PC-3 (cell line): ENCODE measurements at regions not wholly inside any gene's neighbourhood (a gene's known extent, or its start where the extent isn't known, plus 50 kb on each side); places are given as distances from the start of the nearest gene placed in this dataset.

Source experiments
- ATAC-seq: fragments of 200-7000 bp; cut with Tn5 transposase; 2 replicates; pipeline ENCODE4 v1.9.1; 2020; ENCODE audit warnings: mild to moderate bottlenecking, moderate library complexity
- BruUV-seq: library from RNA; stranded (reverse); fragments of 400-500 nt; replicated peaks from 2 replicates; lab custom pipeline; 2021; lab: Mats Ljungman, UMichigan
- CTCF ChIA-PET: fragments of 300-600 bp; sonication (Branson Sonifier 250); formaldehyde crosslinking; loops from one replicate; lab custom pipeline; 2022; ENCODE audit warnings: antibody characterized with exemption; lab: Charles Lee
- POLR2A ChIA-PET: fragments of 300-600 bp; sonication (Branson Sonifier 250); formaldehyde crosslinking; loops from one replicate; lab custom pipeline; 2022; ENCODE audit warnings: antibody characterized with exemption; ENCODE audit not compliant: unreplicated experiment; lab: Charles Lee
- DNase-seq: peaks from one replicate; pipeline ENCODE4 v3.0.0-alpha.2; 2015
- H2AFZ ChIP-seq: fragments of 300-600 bp; sonication (generic); 2 replicates; pipeline ENCODE4 v1.6.0; 2016; ENCODE audit warnings: antibody characterized with exemption, low read length
- H3F3A ChIP-seq: fragments of 300-600 bp; sonication (generic); one replicate; pipeline ENCODE4 v1.6.0; 2017; ENCODE audit warnings: antibody characterized with exemption, low read length, control low read depth, mild to moderate bottlenecking; ENCODE audit not compliant: unreplicated experiment
- H3K27ac ChIP-seq: fragments of 300-600 bp; sonication (generic); 2 replicates; pipeline ENCODE4 v1.5.1; 2016; ENCODE audit warnings: mild to moderate bottlenecking, low read length
- H3K27me3 ChIP-seq: fragments of 300-600 bp; sonication (generic); 2 replicates; pipeline ENCODE4 v1.6.1; 2016; ENCODE audit warnings: low read length, mixed read lengths
- H3K36me3 ChIP-seq: fragments of 300-600 bp; sonication (generic); 2 replicates; pipeline ENCODE4 v1.6.1; 2016; ENCODE audit warnings: low read depth, mixed run types, low read length, mixed read lengths
- H3K4me1 ChIP-seq: fragments of 300-600 bp; sonication (generic); 2 replicates; pipeline ENCODE4 v1.5.1; 2016; ENCODE audit warnings: low read length; ENCODE audit not compliant: insufficient read depth
- H3K4me2 ChIP-seq: fragments of 300-600 bp; sonication (generic); 2 replicates; pipeline ENCODE4 v1.6.0; 2016; ENCODE audit warnings: low read length
- H3K4me3 ChIP-seq: fragments of 300-600 bp; sonication (generic); 2 replicates; pipeline ENCODE4 v1.5.1; 2016; ENCODE audit warnings: mild to moderate bottlenecking, low read length, mixed read lengths
- H3K79me2 ChIP-seq: fragments of 300-600 bp; sonication (generic); 2 replicates; pipeline ENCODE4 v1.6.1; 2017; ENCODE audit warnings: low read length, mixed read lengths
- H3K9ac ChIP-seq: fragments of 300-600 bp; sonication (generic); 2 replicates; pipeline ENCODE4 v1.6.0; 2016; ENCODE audit warnings: mild to moderate bottlenecking, low read length
- H3K9me2 ChIP-seq: fragments of 300-600 bp; sonication (generic); replicated peaks from 2 replicates; pipeline ENCODE4 v1.6.1; 2016; ENCODE audit warnings: mixed run types, low read length, mixed read lengths
- H3K9me3 ChIP-seq: fragments of 300-600 bp; sonication (generic); 2 replicates; pipeline ENCODE4 v1.6.1; 2016; ENCODE audit warnings: low read length, mixed read lengths
- H4K20me1 ChIP-seq: fragments of 300-600 bp; sonication (generic); 2 replicates; pipeline ENCODE4 v1.6.1; 2016; ENCODE audit warnings: low read length, mixed read lengths
- EZH2 ChIP-seq: fragments of 300-600 bp; sonication (generic); IDR thresholded peaks from one replicate; pipeline ENCODE4 v1.6.1; 2017; ENCODE audit warnings: antibody characterized with exemption, mild to moderate bottlenecking, low read length; ENCODE audit not compliant: unreplicated experiment
- EZH2phosphoT487 ChIP-seq: fragments of 300-600 bp; sonication (generic); IDR thresholded peaks from 2 replicates; pipeline ENCODE4 v1.6.1; 2018; ENCODE audit warnings: mild to moderate bottlenecking, antibody characterized with exemption, low read length, borderline replicate concordance
- intact Hi-C: fragments of 100-400 bp; cut with micrococcal nuclease; formaldehyde crosslinking; loops from 2 replicates; pipeline ENCODE4 v1.9.0; 2023
- TF ChIP-seq, protein P1 (sequence below): fragments of 300-600 bp; sonication (generic); conservative IDR thresholded peaks from 2 replicates; pipeline ENCODE4 v1.5.1; 2017; ENCODE audit warnings: antibody characterized with exemption, low read depth, mild to moderate bottlenecking, low read length

DNA sequence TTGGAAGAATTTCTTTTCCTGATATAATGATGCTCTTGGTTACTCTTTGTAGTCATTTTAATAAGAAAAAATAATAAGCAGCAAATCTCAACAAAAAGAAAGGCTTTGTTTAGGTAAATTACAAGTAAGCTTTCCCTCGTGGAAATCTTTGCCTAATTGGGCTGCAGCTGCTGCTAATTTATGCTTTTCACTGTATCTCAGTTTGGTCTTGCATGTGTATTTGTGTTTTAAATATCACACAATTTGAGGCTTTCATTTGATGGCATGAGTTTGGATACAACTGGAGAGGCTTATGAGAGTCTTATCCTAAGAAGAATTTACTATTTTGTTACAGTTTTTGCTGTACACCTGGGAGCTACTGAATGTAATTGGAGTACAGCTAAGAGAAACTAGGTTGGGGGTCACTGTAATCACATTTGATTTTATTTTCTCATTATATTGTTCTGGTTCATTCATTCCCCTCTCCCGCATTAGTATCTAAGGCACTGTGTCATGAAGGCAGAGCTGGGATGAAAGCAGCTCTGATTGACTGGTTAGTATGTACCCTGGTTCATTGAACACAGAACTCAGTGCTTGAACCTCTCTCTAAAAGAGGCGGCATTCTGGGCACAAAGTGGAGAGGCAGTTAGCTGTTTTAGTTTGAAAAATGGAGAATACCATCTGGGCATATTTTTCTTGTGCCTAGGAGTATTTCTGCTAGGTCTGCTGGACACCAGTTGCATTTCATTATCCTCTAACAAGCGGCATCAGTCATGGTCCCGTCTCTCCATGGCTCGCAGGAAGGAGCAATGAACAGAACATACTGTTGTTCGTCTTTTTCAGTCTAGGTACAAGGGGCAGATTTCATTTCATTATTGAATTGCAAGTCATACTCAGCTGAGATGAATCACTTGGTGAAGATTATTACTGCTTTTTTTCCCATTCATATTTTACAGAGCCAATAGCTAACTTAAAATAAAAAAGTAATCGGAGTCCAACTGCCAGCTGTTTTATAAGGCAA is 118.0 kb upstream of the TMEM260 start:
- POLR2A ChIA-PET = no interaction called here

GRCh38 chr14:56463271-56463890 is 116.2 kb upstream of the TMEM260 start:
- Histone ChIP-seq H3K27me3 (peaks cover 65% of the 10 kb centered on the region), H3F3A (no peaks in the 10 kb centered on the region), H3K79me2 (no peaks in the 10 kb centered on the region), H2AFZ (no peak overlapping the region), H3K9ac (no peak overlapping the region), H3K9me3 (no peaks in the 10 kb centered on the region), H4K20me1 (no peaks in the 10 kb centered on the region), H3K4me1 (no peaks in the 10 kb centered on the region), H3K36me3 (no peaks in the 10 kb centered on the region), H3K9me2 (no peaks in the 10 kb centered on the region), H3K27ac (no peak overlapping the region), H3K4me3 (no peak overlapping the region), H3K4me2 (no peak overlapping the region)
- POLR2A ChIA-PET = no interaction called here
- CTCF ChIA-PET = interaction anchor here (0.6 kb wide), 1 partner anchor 11 kb away, joined by 3 read pairs; no protein-coding TSS in a partner anchor
- no peak for DNase-seq
- intact Hi-C loops = no loop called here
- no TSS peak for BruUV-seq
- TF ChIP-seq, protein P1, sequence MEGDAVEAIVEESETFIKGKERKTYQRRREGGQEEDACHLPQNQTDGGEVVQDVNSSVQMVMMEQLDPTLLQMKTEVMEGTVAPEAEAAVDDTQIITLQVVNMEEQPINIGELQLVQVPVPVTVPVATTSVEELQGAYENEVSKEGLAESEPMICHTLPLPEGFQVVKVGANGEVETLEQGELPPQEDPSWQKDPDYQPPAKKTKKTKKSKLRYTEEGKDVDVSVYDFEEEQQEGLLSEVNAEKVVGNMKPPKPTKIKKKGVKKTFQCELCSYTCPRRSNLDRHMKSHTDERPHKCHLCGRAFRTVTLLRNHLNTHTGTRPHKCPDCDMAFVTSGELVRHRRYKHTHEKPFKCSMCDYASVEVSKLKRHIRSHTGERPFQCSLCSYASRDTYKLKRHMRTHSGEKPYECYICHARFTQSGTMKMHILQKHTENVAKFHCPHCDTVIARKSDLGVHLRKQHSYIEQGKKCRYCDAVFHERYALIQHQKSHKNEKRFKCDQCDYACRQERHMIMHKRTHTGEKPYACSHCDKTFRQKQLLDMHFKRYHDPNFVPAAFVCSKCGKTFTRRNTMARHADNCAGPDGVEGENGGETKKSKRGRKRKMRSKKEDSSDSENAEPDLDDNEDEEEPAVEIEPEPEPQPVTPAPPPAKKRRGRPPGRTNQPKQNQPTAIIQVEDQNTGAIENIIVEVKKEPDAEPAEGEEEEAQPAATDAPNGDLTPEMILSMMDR = no peak
- TF ChIP-seq EZH2 (no peak), EZH2phosphoT487 (no peak)
- ATAC-seq = no peak

More for the DNA sequence above, 118.0 kb upstream of the TMEM260 start:
- Histone ChIP-seq H3K4me1 (no peaks in the 10 kb centered on the region), H3K36me3 (no peaks in the 10 kb centered on the region), H3F3A (no peaks in the 10 kb centered on the region), H4K20me1 (no peaks in the 10 kb centered on the region), H3K4me2 (no peak overlapping the region), H3K9me3 (no peaks in the 10 kb centered on the region), H3K9me2 (no peaks in the 10 kb centered on the region), H3K79me2 (no peaks in the 10 kb centered on the region), H3K27me3 (peaks cover 47% of the 10 kb centered on the region), H3K9ac (no peak overlapping the region), H3K4me3 (no peak overlapping the region), H2AFZ (no peak overlapping the region), H3K27ac (no peak overlapping the region)
- DNase-seq (no peak), ATAC-seq (no peak)
- TF ChIP-seq, protein P1 = no peak
- TF ChIP-seq EZH2 (no peak), EZH2phosphoT487 (no peak)
- intact Hi-C loops = no loop called here
- BruUV-seq = no TSS peak
- CTCF ChIA-PET = interaction anchor here (0.6 to 0.7 kb wide), 4 partner anchors 29 to 1023 kb away, joined by 3 to 4 read pairs (median 3); no protein-coding TSS in a partner anchor
